ENCODE measurements at regions not wholly inside any gene's neighbourhood (a gene's known extent, or its start where the extent isn't known, plus 50 kb on each side); places are given as distances from the start of the nearest gene placed in this dataset.
"Not testable (repeated sequence)": the region's sequence is repeated elsewhere in the genome, so short reads cannot be mapped to it uniquely, and the experiment has no call there.

GRCh38 chr21:8994640-8995511 is 1526.5 kb upstream of the TPTE start:
- peaks cover 0 to 6% (median 0%) of the 10 kb centered on the region in 4 donors for H3K9me3 ChIP-seq (ENCODE audit: control insufficient read depth in 4 of 4, low read length in 3 of 4)
- WGBS, result 33% methylated on average over 7 of the region's 7 CpGs

DNA sequence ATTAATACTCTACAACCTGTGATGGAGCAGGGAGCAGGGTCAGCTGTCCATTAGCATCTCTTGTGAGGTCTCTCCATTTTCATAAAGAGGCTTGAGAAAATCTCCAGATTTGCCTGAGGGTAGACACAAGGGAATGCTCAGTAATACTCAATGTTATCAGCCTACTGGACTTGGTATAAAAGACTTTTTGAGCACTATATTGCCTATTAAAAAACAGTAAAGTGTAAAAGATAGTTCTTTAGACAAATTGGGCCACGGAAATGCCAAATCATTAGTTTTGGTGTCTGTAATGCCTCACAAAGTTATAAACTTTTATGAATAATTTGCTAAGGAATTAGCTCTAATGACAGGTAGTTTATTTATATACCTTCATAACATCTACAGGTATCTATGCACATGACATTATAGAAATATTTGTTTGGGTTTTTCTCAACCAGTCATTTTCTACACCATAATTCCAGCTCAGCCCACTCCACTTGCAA is 1524.9 kb upstream of the TPTE start:
- DNase-seq (ENCODE audit: low spot score); H3K36me3 ChIP-seq (ENCODE audit: control insufficient read depth in 4 of 4, insufficient read depth in 3 of 4, low read depth in 1 of 4, low read length in 3 of 4); H3K4me3 ChIP-seq (ENCODE audit: low read depth in 1 of 3, low read length in 3 of 3); H3K9ac ChIP-seq (ENCODE audit: low read depth in 1 of 2, low read length in 2 of 2); H3K27me3 ChIP-seq (ENCODE audit: control insufficient read depth in 4 of 4, insufficient read depth in 4 of 4, low read length in 3 of 4); H3K27ac ChIP-seq (ENCODE audit: low read depth in 1 of 2, low read length in 2 of 2); H3K4me1 ChIP-seq (ENCODE audit: control insufficient read depth in 4 of 4, insufficient read depth in 4 of 4, low read length in 3 of 4); H3K9me3 ChIP-seq (ENCODE audit: control insufficient read depth in 4 of 4, low read length in 3 of 4): not testable (repeated sequence)
- WGBS, result 19% methylated on average over 1 of the region's 1 CpG

More at GRCh38 chr21:8994640-8995511, 1526.5 kb upstream of the TPTE start:
- TF ChIP-seq FOXA1 (IDR thresholded peaks at IDR 0.05), result no peak
- no peak for TF ChIP-seq FOXA2 (IDR thresholded peaks at IDR 0.05)
- Histone ChIP-seq H3K36me3 (ENCODE audit: control insufficient read depth in 4 of 4, insufficient read depth in 3 of 4, low read depth in 1 of 4, low read length in 3 of 4) (no peaks in the 10 kb centered on the region), H3K27me3 (ENCODE audit: control insufficient read depth in 4 of 4, insufficient read depth in 4 of 4, low read length in 3 of 4) (peaks cover 2 to 8% (median 6%) of the 10 kb centered on the region in 4 donors), H3K4me3 (ENCODE audit: low read depth in 1 of 3, low read length in 3 of 3) (no peak overlapping the region), H3K9ac (ENCODE audit: low read depth in 1 of 2, low read length in 2 of 2) (no peak overlapping the region), H3K4me1 (ENCODE audit: control insufficient read depth in 4 of 4, insufficient read depth in 4 of 4, low read length in 3 of 4) (no peaks in the 10 kb centered on the region), H3K27ac (ENCODE audit: low read depth in 1 of 2, low read length in 2 of 2) (no peak overlapping the region)
- DNase-seq (ENCODE audit: low spot score), result no peak

GRCh38 chr21:8997011-8997440 is 1524.4 kb upstream of the TPTE start:
- Histone ChIP-seq H3K4me1 (ENCODE audit: control insufficient read depth in 4 of 4, insufficient read depth in 4 of 4, low read length in 3 of 4) (no peaks in the 10 kb centered on the region), H3K4me3 (ENCODE audit: low read depth in 1 of 3, low read length in 3 of 3) (no peak overlapping the region), H3K9ac (ENCODE audit: low read depth in 1 of 2, low read length in 2 of 2) (no peak overlapping the region), H3K27me3 (ENCODE audit: control insufficient read depth in 4 of 4, insufficient read depth in 4 of 4, low read length in 3 of 4) (peaks cover 2 to 6% (median 4%) of the 10 kb centered on the region in 4 donors), H3K27ac (ENCODE audit: low read depth in 1 of 2, low read length in 2 of 2) (no peak overlapping the region), H3K36me3 (ENCODE audit: control insufficient read depth in 4 of 4, insufficient read depth in 3 of 4, low read depth in 1 of 4, low read length in 3 of 4) (no peaks in the 10 kb centered on the region), H3K9me3 (ENCODE audit: control insufficient read depth in 4 of 4, low read length in 3 of 4) (peaks cover 0 to 2% (median under 1%) of the 10 kb centered on the region in 4 donors)
- no peak for DNase-seq (ENCODE audit: low spot score)
- TF ChIP-seq SP1 (IDR thresholded peaks at IDR 0.05) (no peak), TAF1 (conservative IDR thresholded peaks at IDR 0.05) (no peak), JUND (IDR thresholded peaks at IDR 0.05) (no peak), RAD21 (IDR thresholded peaks at IDR 0.05) (no peak), FOXA1 (IDR thresholded peaks at IDR 0.05) (no peak), HNF4G (IDR thresholded peaks at IDR 0.05) (no peak), YY1 (IDR thresholded peaks at IDR 0.05) (no peak)
- TF ChIP-seq, protein P1, sequence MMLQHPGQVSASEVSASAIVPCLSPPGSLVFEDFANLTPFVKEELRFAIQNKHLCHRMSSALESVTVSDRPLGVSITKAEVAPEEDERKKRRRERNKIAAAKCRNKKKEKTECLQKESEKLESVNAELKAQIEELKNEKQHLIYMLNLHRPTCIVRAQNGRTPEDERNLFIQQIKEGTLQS (IDR thresholded peaks at IDR 0.05), result no peak
- WGBS, result 51% methylated on average over 1 of the region's 1 CpG

DNA sequence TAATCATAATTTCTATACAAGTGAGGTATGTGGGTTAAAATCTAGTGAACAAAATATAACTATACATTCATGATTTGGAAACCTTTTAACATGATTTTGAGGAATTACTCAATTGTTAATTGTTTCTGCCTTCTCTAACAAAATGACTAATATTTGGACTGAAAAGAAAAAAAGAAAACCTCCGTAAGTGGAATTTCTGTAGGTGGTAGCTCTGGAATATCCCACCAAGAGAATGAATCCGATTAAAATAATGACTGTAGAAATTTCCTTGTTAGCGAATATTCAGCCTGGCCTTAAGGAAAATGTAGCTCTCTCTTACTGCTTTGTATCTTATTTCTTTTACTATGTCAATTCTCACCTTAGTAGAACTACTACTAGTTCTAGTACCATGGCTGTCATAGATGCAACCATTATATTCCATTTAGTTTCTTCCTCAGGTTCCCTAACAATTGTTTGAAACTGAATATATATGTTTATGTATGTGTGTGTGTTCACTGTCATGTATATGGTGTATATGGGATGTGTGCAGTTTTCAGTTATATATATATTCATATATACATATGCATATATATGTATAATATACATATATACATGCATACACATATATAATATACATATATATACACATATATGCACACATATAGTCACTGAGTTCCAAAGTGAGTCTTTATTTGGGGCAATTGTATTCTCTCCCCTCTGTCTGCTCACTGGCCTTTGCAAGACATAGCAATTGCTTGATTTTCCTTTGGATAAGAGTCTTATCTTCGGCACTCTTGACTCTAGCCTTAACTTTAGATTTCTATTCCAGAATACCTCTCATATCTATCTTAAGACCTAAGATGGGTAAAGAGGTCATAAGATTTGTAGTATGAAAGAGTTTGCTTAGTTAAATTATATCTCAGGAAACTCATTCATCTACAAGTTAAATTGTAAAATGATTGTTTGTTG is 1523.7 kb upstream of the TPTE start:
- H3K4me1 ChIP-seq (ENCODE audit: control insufficient read depth in 4 of 4, insufficient read depth in 4 of 4, low read length in 3 of 4); H3K9ac ChIP-seq (ENCODE audit: low read depth in 1 of 2, low read length in 2 of 2); H3K4me3 ChIP-seq (ENCODE audit: low read depth in 1 of 3, low read length in 3 of 3); H3K9me3 ChIP-seq (ENCODE audit: control insufficient read depth in 4 of 4, low read length in 3 of 4); H3K27me3 ChIP-seq (ENCODE audit: control insufficient read depth in 4 of 4, insufficient read depth in 4 of 4, low read length in 3 of 4); H3K27ac ChIP-seq (ENCODE audit: low read depth in 1 of 2, low read length in 2 of 2); DNase-seq (ENCODE audit: low spot score); H3K36me3 ChIP-seq (ENCODE audit: control insufficient read depth in 4 of 4, insufficient read depth in 3 of 4, low read depth in 1 of 4, low read length in 3 of 4): not testable (repeated sequence)
- 34% methylated on average over 4 of the region's 4 CpGs for WGBS

DNA sequence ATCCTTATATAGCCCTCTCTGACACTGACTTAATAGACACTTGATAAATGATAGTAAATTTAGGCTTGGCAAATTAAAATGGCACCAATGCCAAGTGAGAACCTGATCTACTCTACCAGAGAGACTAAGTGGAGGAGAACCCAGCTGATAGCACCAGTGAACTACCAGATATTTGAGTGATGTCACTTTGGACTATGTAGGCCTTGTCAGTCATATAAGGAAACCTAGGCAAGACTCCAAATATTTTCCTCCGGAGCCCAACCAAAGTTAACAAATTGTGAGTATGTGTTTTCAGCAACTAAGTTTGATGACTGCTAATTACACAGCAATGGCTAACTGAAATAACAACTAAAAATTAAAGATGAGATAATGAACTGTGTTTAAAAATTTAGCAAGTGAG is 1522.9 kb upstream of the TPTE start:
- H3K4me1 ChIP-seq (ENCODE audit: control insufficient read depth in 4 of 4, insufficient read depth in 4 of 4, low read length in 3 of 4); H3K9ac ChIP-seq (ENCODE audit: low read depth in 1 of 2, low read length in 2 of 2); H3K9me3 ChIP-seq (ENCODE audit: control insufficient read depth in 4 of 4, low read length in 3 of 4); H3K4me3 ChIP-seq (ENCODE audit: low read depth in 1 of 3, low read length in 3 of 3); H3K27ac ChIP-seq (ENCODE audit: low read depth in 1 of 2, low read length in 2 of 2); H3K36me3 ChIP-seq (ENCODE audit: control insufficient read depth in 4 of 4, insufficient read depth in 3 of 4, low read depth in 1 of 4, low read length in 3 of 4); DNase-seq (ENCODE audit: low spot score); H3K27me3 ChIP-seq (ENCODE audit: control insufficient read depth in 4 of 4, insufficient read depth in 4 of 4, low read length in 3 of 4): not testable (repeated sequence)
- WGBS, result 66% methylated on average over 1 of the region's 1 CpG
